Calu3 (cell line): ENCODE measurements at regions not wholly inside any gene's neighbourhood (a gene's known extent, or its start where the extent isn't known, plus 50 kb on each side); places are given as distances from the start of the nearest gene placed in this dataset.
A peak's percentile ranks its signal among the peaks of the same experiment; 100 is the strongest.

ENCODE experiments used
- BruUV-seq: library from RNA; stranded (reverse); fragments of 400-500 nt; replicated peaks from 2 replicates; lab custom pipeline; 2021; lab: Mats Ljungman, UMichigan
- CTCF ChIA-PET: fragments of 300-600 bp; sonication (Branson Sonifier 250); formaldehyde crosslinking; loops from one replicate; lab custom pipeline; 2022; ENCODE audit warnings: antibody characterized with exemption; lab: Charles Lee
- DNase-seq: peaks from one replicate; pipeline ENCODE4 v3.0.0; 2022
- H3K27ac Mint-ChIP-seq: one replicate; pipeline ENCODE4 v1.8.0; 2022; ENCODE audit warnings: mixed read lengths; ENCODE audit not compliant: unreplicated experiment
- H3K27me3 Mint-ChIP-seq: one replicate; pipeline ENCODE4 v1.8.0; 2022; ENCODE audit warnings: mixed read lengths; ENCODE audit not compliant: unreplicated experiment
- H3K36me3 Mint-ChIP-seq: one replicate; pipeline ENCODE4 v1.8.0; 2022; ENCODE audit warnings: mild to moderate bottlenecking, moderate library complexity, mixed read lengths; ENCODE audit not compliant: insufficient read depth, unreplicated experiment
- H3K4me1 Mint-ChIP-seq: one replicate; pipeline ENCODE4 v1.8.0; 2022; ENCODE audit warnings: mild to moderate bottlenecking, low read depth, mixed read lengths; ENCODE audit not compliant: unreplicated experiment
- H3K4me3 Mint-ChIP-seq: one replicate; pipeline ENCODE4 v1.8.0; 2022; ENCODE audit warnings: mild to moderate bottlenecking, low read depth, moderate library complexity, mixed read lengths; ENCODE audit not compliant: unreplicated experiment
- H3K9me3 Mint-ChIP-seq: one replicate; pipeline ENCODE4 v1.8.0; 2022; ENCODE audit warnings: low read depth, mixed read lengths; ENCODE audit not compliant: unreplicated experiment
- intact Hi-C: fragments of 100-400 bp; cut with micrococcal nuclease; formaldehyde crosslinking; loops from one replicate; pipeline ENCODE4 v1.10.0; 2022; ENCODE audit not compliant: unreplicated experiment
- TF ChIP-seq, protein P1 (sequence below): fragments of 200-600 bp; IDR thresholded peaks from one replicate; pipeline ENCODE4 v1.8.0; 2022; ENCODE audit warnings: antibody characterized with exemption; ENCODE audit not compliant: unreplicated experiment

DNA sequence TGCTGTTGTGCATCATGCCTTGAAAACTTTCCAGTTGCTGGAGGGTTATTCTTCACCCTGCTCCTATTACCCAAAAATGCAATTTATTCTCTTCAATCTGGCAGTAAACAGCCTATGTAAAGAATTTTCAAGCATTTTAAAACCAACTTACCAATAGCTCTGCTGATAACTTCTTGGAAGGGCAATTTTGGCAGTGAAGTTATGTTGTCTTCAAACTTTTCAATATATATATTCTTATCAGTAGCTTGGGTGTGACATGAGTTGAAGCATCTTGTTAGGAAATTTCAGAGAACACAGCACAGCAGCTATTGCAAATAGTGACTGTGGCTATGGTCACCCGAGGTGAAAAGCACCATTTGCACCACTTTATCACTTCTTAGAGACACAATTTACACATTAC is 395.5 kb downstream of the STK39 start:
- no TSS peak for BruUV-seq
- H3K27me3 Mint-ChIP-seq: no peaks in the 10 kb centered on the region
- intact Hi-C loops: no loop called here

DNA sequence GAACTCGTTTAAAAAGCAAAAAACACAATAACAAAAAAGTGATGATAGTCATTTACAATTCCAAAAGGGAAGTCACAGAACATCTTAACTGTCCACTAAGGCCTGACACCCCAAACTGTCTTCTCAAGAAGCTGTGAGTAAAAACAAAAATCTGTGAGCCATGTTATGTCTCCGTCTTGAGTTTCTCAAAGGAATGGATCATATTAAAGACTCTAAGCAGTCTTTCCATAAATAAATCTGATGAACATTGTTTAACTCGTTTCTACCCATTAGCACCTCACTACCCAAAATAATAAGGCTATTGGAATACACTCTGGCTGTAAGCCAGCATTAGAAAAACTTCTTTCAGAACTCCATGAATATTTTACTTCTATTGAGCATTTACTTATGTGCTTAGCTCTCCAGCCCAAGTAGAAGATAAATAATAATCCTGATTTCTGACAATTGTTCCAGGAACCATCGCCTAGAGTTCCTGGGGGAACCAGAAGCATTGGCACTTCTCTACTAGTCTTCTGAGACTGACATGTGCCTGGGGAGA is 396.0 kb downstream of the STK39 start:
- Mint-ChIP-seq H3K27me3 (no peaks in the 10 kb centered on the region), H3K4me3 (no peak overlapping the region), H3K27ac (no peak overlapping the region), H3K4me1 (no peaks in the 10 kb centered on the region), H3K36me3 (no peaks in the 10 kb centered on the region), H3K9me3 (no peaks in the 10 kb centered on the region)
- intact Hi-C loops: no loop called here
- TF ChIP-seq, protein P1, sequence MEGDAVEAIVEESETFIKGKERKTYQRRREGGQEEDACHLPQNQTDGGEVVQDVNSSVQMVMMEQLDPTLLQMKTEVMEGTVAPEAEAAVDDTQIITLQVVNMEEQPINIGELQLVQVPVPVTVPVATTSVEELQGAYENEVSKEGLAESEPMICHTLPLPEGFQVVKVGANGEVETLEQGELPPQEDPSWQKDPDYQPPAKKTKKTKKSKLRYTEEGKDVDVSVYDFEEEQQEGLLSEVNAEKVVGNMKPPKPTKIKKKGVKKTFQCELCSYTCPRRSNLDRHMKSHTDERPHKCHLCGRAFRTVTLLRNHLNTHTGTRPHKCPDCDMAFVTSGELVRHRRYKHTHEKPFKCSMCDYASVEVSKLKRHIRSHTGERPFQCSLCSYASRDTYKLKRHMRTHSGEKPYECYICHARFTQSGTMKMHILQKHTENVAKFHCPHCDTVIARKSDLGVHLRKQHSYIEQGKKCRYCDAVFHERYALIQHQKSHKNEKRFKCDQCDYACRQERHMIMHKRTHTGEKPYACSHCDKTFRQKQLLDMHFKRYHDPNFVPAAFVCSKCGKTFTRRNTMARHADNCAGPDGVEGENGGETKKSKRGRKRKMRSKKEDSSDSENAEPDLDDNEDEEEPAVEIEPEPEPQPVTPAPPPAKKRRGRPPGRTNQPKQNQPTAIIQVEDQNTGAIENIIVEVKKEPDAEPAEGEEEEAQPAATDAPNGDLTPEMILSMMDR: no peak
- CTCF ChIA-PET: interaction anchor here (0.7 kb wide), 1 partner anchor 1724 kb away, joined by 3 read pairs; the partner anchor contains the start of gene SCN1A
- DNase-seq: no peak
- no TSS peak for BruUV-seq

More for the DNA sequence above, 395.5 kb downstream of the STK39 start:
- Mint-ChIP-seq H3K27ac (no peak overlapping the region), H3K9me3 (no peaks in the 10 kb centered on the region), H3K4me3 (no peak overlapping the region), H3K4me1 (no peaks in the 10 kb centered on the region), H3K36me3 (no peaks in the 10 kb centered on the region)
- TF ChIP-seq, protein P1: no peak
- DNase-seq: no peak
- CTCF ChIA-PET: interaction anchor here (0.7 kb wide), 1 partner anchor 1724 kb away, joined by 3 read pairs; the partner anchor contains the start of gene SCN1A

DNA sequence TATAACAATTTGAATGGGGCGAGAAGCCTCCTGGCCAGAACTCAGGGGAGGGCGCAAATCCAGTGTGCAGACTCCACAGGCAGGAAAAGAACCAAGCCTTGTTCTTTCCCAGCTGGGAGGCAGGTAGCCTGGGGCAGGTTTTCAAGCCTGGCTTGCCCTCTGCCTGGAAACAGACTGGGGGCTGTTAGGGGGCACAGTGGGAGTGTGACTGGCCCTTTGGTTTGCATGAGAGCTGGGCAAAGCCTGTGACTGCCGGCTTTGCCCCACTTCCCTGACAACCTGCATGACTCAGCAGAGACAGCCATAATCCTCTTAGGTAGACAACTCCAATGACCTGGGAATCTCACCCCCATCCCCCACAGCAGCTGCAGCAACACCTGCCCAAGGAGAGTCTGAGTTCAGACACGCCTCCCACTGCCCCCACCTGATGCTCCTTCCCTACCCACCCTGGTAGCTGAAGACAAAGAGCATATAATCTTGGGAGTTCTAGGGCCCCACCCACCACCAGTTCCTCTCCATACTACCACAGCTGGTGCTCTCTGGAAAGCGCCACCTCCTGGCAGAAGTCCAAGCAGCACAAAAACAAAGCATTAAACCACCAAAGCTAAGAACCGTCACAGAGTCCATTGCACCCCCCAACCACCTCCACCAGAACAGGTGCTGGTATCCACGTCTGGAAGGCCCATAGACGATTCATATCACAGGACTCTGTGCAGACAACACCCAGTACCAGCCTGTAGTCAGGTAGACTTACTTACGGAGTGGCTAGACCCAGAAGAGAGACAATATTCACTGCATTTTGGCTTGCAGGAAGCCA is 402.5 kb downstream of the STK39 start:
- Mint-ChIP-seq H3K27me3 (no peaks in the 10 kb centered on the region), H3K27ac (peak overlapping the region; percentile 47), H3K36me3 (no peaks in the 10 kb centered on the region), H3K4me1 (peaks cover 10% of the 10 kb centered on the region), H3K9me3 (peaks cover 3% of the 10 kb centered on the region), H3K4me3 (no peak overlapping the region)
- DNase-seq: peak; percentile 15
- CTCF ChIA-PET: interaction anchor here (0.9 kb wide), 1 partner anchor 274 kb away, joined by 3 read pairs; no protein-coding TSS in a partner anchor
- BruUV-seq: no TSS peak
- TF ChIP-seq, protein P1: no peak
- intact Hi-C loops: no loop called here

DNA sequence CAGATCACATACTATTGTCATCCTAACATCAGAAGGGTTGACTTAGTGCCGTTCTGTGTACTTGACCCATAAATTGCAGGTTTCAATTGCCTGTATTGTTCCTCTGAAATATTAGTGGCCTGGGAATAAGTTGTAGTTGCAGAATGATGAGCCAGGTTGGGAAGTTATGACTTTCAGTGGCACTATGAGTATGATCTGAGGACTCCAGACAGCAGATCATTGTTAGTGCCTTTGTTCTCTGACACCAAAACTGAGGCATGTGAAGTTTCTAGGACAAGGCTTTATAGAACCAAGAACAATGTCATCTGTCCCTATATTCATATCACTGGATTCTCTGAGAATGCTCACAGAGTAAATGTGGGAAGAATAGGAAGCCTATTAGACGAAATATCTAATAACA is 403.7 kb downstream of the STK39 start:
- H3K27ac Mint-ChIP-seq: no peak overlapping the region
- no peaks in the 10 kb centered on the region for H3K27me3 Mint-ChIP-seq
- H3K4me1 Mint-ChIP-seq: peaks cover 10% of the 10 kb centered on the region
- intact Hi-C loops: no loop called here
- no TSS peak for BruUV-seq
- no peaks in the 10 kb centered on the region for H3K36me3 Mint-ChIP-seq
- H3K9me3 Mint-ChIP-seq: peaks cover 3% of the 10 kb centered on the region
- no peak for DNase-seq
- H3K4me3 Mint-ChIP-seq: no peak overlapping the region
- TF ChIP-seq, protein P1: no peak
- CTCF ChIA-PET: no interaction called here
